ENCODE measurements at regions not wholly inside any gene's neighbourhood (a gene's known extent, or its start where the extent isn't known, plus 50 kb on each side); places are given as distances from the start of the nearest gene placed in this dataset.

DNA sequence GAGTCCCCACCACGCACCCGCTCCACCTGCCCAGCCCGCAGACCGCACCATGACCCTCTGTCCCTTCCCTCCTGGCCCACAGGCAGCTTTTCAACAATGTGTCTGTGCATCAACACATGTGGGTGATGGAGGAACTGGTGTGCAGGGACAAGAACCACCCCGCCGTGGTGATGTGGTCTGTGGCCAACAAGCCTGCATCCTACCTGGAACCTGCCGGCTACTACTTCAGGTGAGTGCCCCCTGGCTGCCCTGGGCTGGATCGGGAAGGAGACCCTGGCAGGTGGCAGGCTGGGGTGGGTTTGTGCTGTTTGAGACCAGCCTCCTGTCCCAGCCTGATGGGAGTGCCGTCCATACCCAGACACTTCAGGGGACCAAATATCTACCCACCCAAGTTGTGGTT is 69.6 kb downstream of the ZNF727 start:
- DNase-seq (ENCODE audit: low spot score in 2 of 2, unreplicated experiment in 2 of 2), result no peak
- no peak overlapping the region for H3K4me3 Mint-ChIP-seq
- peaks cover 5% of the 10 kb centered on the region for H3K36me3 Mint-ChIP-seq
- no peak overlapping the region for H3K27ac Mint-ChIP-seq
- H3K9me3 Mint-ChIP-seq, result peaks cover 15% of the 10 kb centered on the region
- H3K4me1 Mint-ChIP-seq, result no peaks in the 10 kb centered on the region
- TF ChIP-seq, protein P1, sequence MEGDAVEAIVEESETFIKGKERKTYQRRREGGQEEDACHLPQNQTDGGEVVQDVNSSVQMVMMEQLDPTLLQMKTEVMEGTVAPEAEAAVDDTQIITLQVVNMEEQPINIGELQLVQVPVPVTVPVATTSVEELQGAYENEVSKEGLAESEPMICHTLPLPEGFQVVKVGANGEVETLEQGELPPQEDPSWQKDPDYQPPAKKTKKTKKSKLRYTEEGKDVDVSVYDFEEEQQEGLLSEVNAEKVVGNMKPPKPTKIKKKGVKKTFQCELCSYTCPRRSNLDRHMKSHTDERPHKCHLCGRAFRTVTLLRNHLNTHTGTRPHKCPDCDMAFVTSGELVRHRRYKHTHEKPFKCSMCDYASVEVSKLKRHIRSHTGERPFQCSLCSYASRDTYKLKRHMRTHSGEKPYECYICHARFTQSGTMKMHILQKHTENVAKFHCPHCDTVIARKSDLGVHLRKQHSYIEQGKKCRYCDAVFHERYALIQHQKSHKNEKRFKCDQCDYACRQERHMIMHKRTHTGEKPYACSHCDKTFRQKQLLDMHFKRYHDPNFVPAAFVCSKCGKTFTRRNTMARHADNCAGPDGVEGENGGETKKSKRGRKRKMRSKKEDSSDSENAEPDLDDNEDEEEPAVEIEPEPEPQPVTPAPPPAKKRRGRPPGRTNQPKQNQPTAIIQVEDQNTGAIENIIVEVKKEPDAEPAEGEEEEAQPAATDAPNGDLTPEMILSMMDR (IDR thresholded peaks at IDR 0.05; ENCODE audit: unreplicated experiment), result no peak
- no peaks in the 10 kb centered on the region for H3K27me3 Mint-ChIP-seq (ENCODE audit: low read depth)

DNA sequence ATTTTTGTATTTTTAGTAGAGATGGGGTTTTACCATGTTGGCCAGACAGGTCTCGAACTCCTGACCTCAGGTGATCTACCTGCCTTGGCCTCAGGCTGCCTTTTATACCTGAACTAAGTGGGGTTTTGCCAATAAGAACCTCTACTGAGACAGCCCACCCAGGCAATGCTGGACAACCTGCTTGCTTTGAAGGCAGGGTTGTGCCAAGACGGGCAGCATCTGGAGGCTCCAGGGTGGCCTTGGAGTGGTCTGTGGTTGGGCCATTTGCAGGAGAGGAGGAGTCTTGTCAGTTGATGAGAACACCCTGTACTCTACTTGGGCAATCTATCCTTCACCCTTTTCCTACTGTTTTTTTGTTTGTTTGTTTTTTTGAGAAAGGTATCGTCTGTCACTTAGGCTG is 75.3 kb upstream of the ZNF735 start:
- H3K27ac Mint-ChIP-seq, result no peak overlapping the region

More for the DNA sequence above, 75.3 kb upstream of the ZNF735 start:
- no peak overlapping the region for H3K4me3 Mint-ChIP-seq
- no peaks in the 10 kb centered on the region for H3K4me1 Mint-ChIP-seq
- peaks cover 5% of the 10 kb centered on the region for H3K36me3 Mint-ChIP-seq
- TF ChIP-seq, protein P1 (IDR thresholded peaks at IDR 0.05; ENCODE audit: unreplicated experiment), result no peak
- no peak for DNase-seq (ENCODE audit: low spot score in 2 of 2, unreplicated experiment in 2 of 2)
- peaks cover 65% of the 10 kb centered on the region for H3K9me3 Mint-ChIP-seq
- H3K27me3 Mint-ChIP-seq (ENCODE audit: low read depth), result no peaks in the 10 kb centered on the region
